Panc1 (cell line): ENCODE measurements at regions not wholly inside any gene's neighbourhood (a gene's known extent, or its start where the extent isn't known, plus 50 kb on each side); places are given as distances from the start of the nearest gene placed in this dataset.

Experiments used
- ATAC-seq: fragments of 200-7000 bp; cut with Tn5 transposase; 2 replicates; pipeline ENCODE4 v1.9.1; 2020; ENCODE audit warnings: mild to moderate bottlenecking, moderate library complexity
- BruUV-seq: library from RNA; stranded (reverse); fragments of 400-500 nt; replicated peaks from 2 replicates; lab custom pipeline; 2021; lab: Mats Ljungman, UMichigan
- CTCF ChIA-PET: fragments of 300-600 bp; sonication (Branson Sonifier 250); formaldehyde crosslinking; loops from one replicate; lab custom pipeline; 2022; ENCODE audit warnings: antibody characterized with exemption; lab: Charles Lee
- POLR2A ChIA-PET: fragments of 300-600 bp; sonication (Branson Sonifier 250); formaldehyde crosslinking; loops from one replicate; lab custom pipeline; 2022; ENCODE audit warnings: antibody characterized with exemption; lab: Charles Lee
- DNase-seq: peaks from one replicate; pipeline ENCODE4 v3.0.0-alpha.2; 2010; ENCODE audit warnings: low read depth, low spot score
- H3K27ac ChIP-seq: 2 replicates; pipeline ENCODE4 v1.5.1; 2011; ENCODE audit warnings: mild to moderate bottlenecking, low read length, inconsistent platforms
- H3K27me3 ChIP-seq: fragments of 200-500 bp; sonication (Bioruptor generic); 2 replicates; pipeline ENCODE4 v1.6.0; 2014; ENCODE audit warnings: low read length, inconsistent platforms; ENCODE audit not compliant: control insufficient read depth, insufficient read depth
- H3K36me3 ChIP-seq: fragments of 200-500 bp; sonication (Bioruptor generic); 2 replicates; pipeline ENCODE4 v1.5.1; 2014; ENCODE audit warnings: inconsistent platforms, mild to moderate bottlenecking, low read length, moderate library complexity; ENCODE audit not compliant: control insufficient read depth, insufficient read depth
- H3K4me1 ChIP-seq: 2 replicates; pipeline ENCODE4 v1.5.1; 2011; ENCODE audit warnings: inconsistent platforms, mild to moderate bottlenecking, low read length, moderate library complexity; ENCODE audit not compliant: control insufficient read depth, insufficient read depth
- H3K4me3 ChIP-seq, 2 experiments: 2 replicates each; pipeline ENCODE4 v1.5.1; 2011 to 2012; ENCODE audit warnings: low read depth in 2 of 2, low read length in 2 of 2, mild to moderate bottlenecking in 2 of 2, inconsistent platforms in 1 of 2, moderate library complexity in 1 of 2
- H3K9me3 ChIP-seq: fragments of 200-500 bp; sonication (Bioruptor generic); 2 replicates; pipeline ENCODE4 v1.5.1; 2014; ENCODE audit warnings: low read depth, mild to moderate bottlenecking, inconsistent platforms, low read length, moderate library complexity; ENCODE audit not compliant: control insufficient read depth, insufficient read depth
- CTCF ChIP-seq: fragments of 450-650 bp; IDR thresholded peaks from 2 replicates; pipeline ENCODE4 v1.5.1; 2017; ENCODE audit warnings: mild to moderate bottlenecking
- POLR2AphosphoS5 ChIP-seq: IDR thresholded peaks from 2 replicates; pipeline ENCODE4 v1.6.1; 2012; ENCODE audit warnings: mild to moderate bottlenecking, low read depth, low read length, moderate library complexity
- REST ChIP-seq, 2 experiments: IDR thresholded peaks; 2 replicates each; pipeline ENCODE4 v1.6.1; 2011 to 2012; ENCODE audit warnings: low read depth in 2 of 2, control low read depth in 1 of 2, low read length in 1 of 2, mild to moderate bottlenecking in 1 of 2, moderate library complexity in 1 of 2; ENCODE audit not compliant: insufficient read depth in 1 of 2
- SIN3A ChIP-seq: IDR thresholded peaks from 2 replicates; pipeline ENCODE4 v1.6.1; 2012; ENCODE audit warnings: low read depth, mild to moderate bottlenecking, low read length, moderate library complexity, borderline replicate concordance; ENCODE audit not compliant: insufficient read depth
- TCF7L2 ChIP-seq: IDR thresholded peaks from 2 replicates; pipeline ENCODE4 v1.6.1; 2011; ENCODE audit warnings: mild to moderate bottlenecking, low read depth, low read length, inconsistent platforms
- in situ Hi-C: cut with HindIII; loops from 2 replicates; pipeline ENCODE4 v1.10.0; 2016; ENCODE audit warnings: low sequenced_read_pairs, low pct_unique_long_range_greater_than_20kb
- intact Hi-C: fragments of 100-400 bp; cut with micrococcal nuclease; formaldehyde crosslinking; loops from one replicate; pipeline ENCODE4 v1.10.0; 2022; ENCODE audit not compliant: unreplicated experiment

DNA sequence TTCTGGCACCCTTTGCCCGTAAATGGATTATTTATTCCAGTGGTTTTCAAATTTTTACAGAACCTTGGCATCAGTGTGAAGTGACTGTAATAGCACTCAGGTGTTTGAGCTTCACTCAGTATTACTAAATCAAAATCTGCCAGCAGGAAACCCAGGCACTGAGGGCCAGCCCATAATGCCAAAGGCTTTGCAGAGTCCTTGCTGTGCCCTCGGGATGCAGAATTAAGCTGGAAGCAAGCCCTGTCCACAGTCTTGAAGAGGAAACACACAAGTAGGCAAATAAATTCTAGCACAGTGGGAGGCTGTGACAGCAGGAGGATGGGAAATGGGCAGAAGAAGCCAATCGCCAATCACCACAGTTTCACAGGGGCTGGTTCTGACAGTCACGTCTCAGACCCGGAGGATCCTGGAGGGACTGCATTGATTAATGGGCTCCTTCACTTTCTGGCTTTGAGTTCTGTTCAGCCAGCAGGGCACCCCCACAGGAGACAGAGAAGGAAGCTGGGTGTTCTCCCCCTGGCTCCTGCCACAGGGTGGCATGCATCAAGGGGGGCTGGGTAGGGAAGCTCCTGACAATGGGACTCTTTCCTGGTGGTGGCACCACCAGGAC, 138.8 kb downstream of the MTNR1A start:
- in situ Hi-C loops: no loop called here
- intact Hi-C loops: no loop called here

DNA sequence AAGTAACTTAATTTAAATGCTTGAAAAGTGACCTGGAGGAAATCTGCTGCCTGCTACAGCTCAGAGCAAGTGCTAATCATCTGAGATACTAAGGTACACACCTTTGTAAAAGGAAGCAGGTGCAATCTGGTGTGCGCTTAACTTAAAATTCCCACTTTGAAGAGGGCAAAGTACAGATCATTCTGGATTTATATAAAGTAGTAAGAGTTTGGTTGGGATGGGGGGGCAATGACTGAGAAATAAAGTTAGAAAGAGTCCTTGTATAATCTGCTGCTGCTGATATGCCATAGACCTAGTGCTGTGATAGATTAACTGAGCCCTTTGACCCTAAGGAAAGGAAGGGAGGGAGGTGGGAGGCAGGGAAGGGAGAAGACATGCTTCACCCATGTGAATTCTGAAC, 141.0 kb downstream of the MTNR1A start:
- BruUV-seq: no TSS peak
- Histone ChIP-seq H3K27ac (no peak overlapping the region), H3K9me3 (no peaks in the 10 kb centered on the region), H3K4me1 (no peaks in the 10 kb centered on the region), H3K4me3 (no peak overlapping the region), H3K27me3 (peaks cover 6% of the 10 kb centered on the region; the same call in 1 of the 2 replicates), H3K36me3 (no peaks in the 10 kb centered on the region)
- in situ Hi-C loops (no loop called here), intact Hi-C loops (no loop called here)
- TF ChIP-seq REST (IDR thresholded peaks at IDR 0.05; ENCODE audit: insufficient read depth in 1 of 2, low read depth in 2 of 2, low read length in 1 of 2) (no peak), POLR2AphosphoS5 (no peak)
- DNase-seq: no peak
- POLR2A ChIA-PET: no interaction called here
- ATAC-seq: no peak
- CTCF ChIA-PET: no interaction called here

More for the DNA sequence above, 138.8 kb downstream of the MTNR1A start:
- peaks cover 9% of the 10 kb centered on the region for H3K27me3 ChIP-seq
- TF ChIP-seq SIN3A (no peak), CTCF (no peak), TCF7L2 (no peak)
- H3K4me3 ChIP-seq: no peak overlapping the region
- no peaks in the 10 kb centered on the region for H3K36me3 ChIP-seq
- CTCF ChIA-PET: no interaction called here
- no peaks in the 10 kb centered on the region for H3K4me1 ChIP-seq
- BruUV-seq: no TSS peak
- ATAC-seq: no peak
- H3K27ac ChIP-seq: no peak overlapping the region
- no peak for DNase-seq
- POLR2A ChIA-PET: no interaction called here
- H3K9me3 ChIP-seq: no peaks in the 10 kb centered on the region

DNA sequence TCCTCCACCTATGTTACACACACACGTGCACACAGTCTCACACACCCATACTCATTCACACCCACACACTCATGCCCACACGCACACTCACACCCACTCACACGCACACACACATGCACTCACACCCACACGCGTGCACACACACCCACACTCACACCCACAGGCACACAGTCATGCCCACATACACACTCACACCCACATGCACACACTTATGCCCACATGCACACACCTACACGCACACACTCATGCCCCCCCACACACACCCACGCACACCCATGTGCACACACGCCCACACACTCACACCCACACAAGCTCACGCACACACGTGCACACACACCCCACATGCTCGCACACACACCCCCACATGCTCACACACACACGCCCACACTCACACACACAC, 140.0 kb downstream of the F11 start:
- ChIA-PET CTCF (no interaction called here), POLR2A (no interaction called here)
- BruUV-seq: no TSS peak
- H3K27me3 ChIP-seq: no peaks in the 10 kb centered on the region
- DNase-seq (no peak), ATAC-seq (no peak)
- no peaks in the 10 kb centered on the region for H3K36me3 ChIP-seq
- intact Hi-C loops (no loop called here), in situ Hi-C loops (no loop called here)
- H3K27ac ChIP-seq: no peak overlapping the region
- no peaks in the 10 kb centered on the region for H3K9me3 ChIP-seq
- TF ChIP-seq POLR2AphosphoS5 (no peak), REST (IDR thresholded peaks at IDR 0.05; ENCODE audit: insufficient read depth in 1 of 2, low read depth in 2 of 2, low read length in 1 of 2) (no peak)
- no peak overlapping the region for H3K4me3 ChIP-seq
- H3K4me1 ChIP-seq: no peaks in the 10 kb centered on the region
